Skeletal muscle satellite cell (primary cell): ENCODE measurements at regions not wholly inside any gene's neighbourhood (a gene's known extent, or its start where the extent isn't known, plus 50 kb on each side); places are given as distances from the start of the nearest gene placed in this dataset.

Source experiments
- H3K27me3 ChIP-seq: 2 replicates; pipeline ENCODE4 v1.7.0; 2013; ENCODE audit warnings: low read length; ENCODE audit not compliant: control insufficient read depth, insufficient read depth
- H3K36me3 ChIP-seq: 2 replicates; pipeline ENCODE4 v1.7.0; 2013; ENCODE audit warnings: mild to moderate bottlenecking, control low read depth, low read length; ENCODE audit not compliant: insufficient read depth
- H3K4me1 ChIP-seq: 2 replicates; pipeline ENCODE4 v1.7.0; 2013; ENCODE audit warnings: low read length; ENCODE audit not compliant: control insufficient read depth, insufficient read depth
- H3K4me2 ChIP-seq: 2 replicates; pipeline ENCODE4 v1.7.0; 2013; ENCODE audit warnings: mild to moderate bottlenecking, low read length
- H3K4me3 ChIP-seq: 2 replicates; pipeline ENCODE4 v1.7.0; 2013; ENCODE audit warnings: low read length
- H3K9ac ChIP-seq: 2 replicates; pipeline ENCODE4 v1.7.0; 2013; ENCODE audit warnings: mild to moderate bottlenecking, low read depth, low read length, moderate library complexity
- H3K9me3 ChIP-seq: replicated peaks from 2 replicates; pipeline ENCODE4 v1.7.0; 2013; ENCODE audit warnings: mild to moderate bottlenecking, control low read depth, low read length

DNA sequence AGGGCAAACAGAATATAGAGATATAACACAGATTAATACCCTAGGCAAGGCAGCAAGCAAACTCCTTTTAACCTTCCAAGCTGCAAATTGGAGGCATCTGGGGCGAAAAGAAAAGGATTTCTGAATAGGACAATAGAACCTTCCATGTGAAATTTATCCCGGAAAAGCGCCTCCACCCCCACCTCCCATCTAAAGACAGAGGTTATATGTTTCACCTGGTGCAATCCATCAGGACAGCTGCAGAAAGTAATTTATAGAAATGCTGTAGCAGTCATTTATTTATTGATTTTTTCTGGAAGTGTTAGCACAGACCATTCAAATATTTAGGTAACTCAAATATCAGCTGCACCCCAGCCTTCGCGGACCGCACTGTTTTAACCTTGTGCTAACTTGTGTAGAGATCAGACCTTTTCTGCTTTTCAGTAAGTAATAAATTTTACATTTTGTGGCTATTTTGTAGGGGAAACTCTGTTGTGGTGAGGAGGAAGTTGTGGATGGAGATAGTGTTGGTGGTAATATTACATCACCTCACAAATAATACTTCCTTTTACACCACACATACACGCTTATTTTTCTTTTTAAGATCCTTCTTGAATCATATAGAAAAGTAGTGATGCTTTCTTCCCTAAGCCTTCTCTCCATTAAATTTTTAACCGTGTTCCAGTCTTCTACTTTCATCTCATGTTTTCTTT is 919.3 kb upstream of the CDH2 start:
- Histone ChIP-seq H3K9ac (no peak overlapping the region), H3K27me3 (no peaks in the 10 kb centered on the region), H3K4me1 (no peaks in the 10 kb centered on the region), H3K4me2 (no peak overlapping the region), H3K36me3 (no peaks in the 10 kb centered on the region), H3K4me3 (no peak overlapping the region), H3K9me3 (no peaks in the 10 kb centered on the region)

DNA sequence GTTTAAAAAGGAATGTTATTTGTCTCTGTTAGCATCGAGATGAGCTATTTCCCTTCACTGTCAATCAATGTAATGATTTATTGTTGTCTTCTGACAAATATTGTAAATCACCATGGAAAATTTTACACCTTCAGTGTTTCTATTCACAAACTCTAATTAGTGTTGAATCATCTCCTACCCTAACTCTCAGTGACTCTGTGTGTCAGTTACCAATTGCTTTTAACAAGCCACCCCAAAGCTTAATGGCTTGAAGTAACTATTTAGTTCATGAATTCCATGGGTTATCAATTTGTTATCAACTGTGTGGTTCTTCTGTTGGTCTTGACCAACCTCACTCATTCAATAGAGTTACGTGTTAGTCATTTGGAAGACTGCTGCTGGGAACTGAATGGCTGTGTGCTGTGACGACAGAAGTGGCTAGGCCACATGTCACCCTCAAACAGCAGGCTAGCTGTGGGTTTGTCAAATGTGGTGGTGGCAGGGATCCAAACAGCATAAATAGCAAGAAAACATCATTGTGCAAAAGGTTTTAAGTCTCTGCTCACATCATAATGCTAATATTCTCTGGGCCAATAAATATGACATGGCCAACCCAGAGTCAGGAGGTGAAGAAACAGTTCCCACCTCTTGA is 910.8 kb upstream of the CDH2 start:
- no peaks in the 10 kb centered on the region for H3K9me3 ChIP-seq
- no peak overlapping the region for H3K4me2 ChIP-seq
- H3K36me3 ChIP-seq = no peaks in the 10 kb centered on the region
- H3K4me3 ChIP-seq = no peak overlapping the region
- H3K4me1 ChIP-seq = no peaks in the 10 kb centered on the region
- H3K27me3 ChIP-seq = no peaks in the 10 kb centered on the region
- H3K9ac ChIP-seq = no peak overlapping the region

DNA sequence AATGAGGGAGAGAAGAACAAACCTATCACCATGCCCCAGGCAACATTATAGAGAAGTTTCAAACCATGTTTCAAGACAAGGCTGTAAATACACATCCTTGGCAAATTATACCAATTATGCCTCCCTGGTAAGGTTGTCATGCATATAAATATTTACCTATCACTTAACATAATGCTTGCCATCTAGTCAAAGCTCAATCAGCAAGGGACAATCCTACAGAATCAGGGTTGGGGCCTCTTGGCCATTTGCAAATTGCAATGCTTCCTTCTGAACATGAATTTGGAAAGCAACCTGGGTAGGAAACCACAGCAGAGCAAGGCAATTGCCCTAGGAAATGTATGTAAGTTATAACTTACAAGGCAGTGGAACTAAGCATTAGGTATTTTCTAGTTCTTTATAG is 907.2 kb upstream of the CDH2 start:
- Histone ChIP-seq H3K27me3 (no peaks in the 10 kb centered on the region), H3K4me3 (no peak overlapping the region), H3K36me3 (no peaks in the 10 kb centered on the region), H3K9me3 (no peaks in the 10 kb centered on the region), H3K4me2 (no peak overlapping the region), H3K9ac (no peak overlapping the region), H3K4me1 (no peaks in the 10 kb centered on the region)

- H3K9me3 ChIP-seq = no peaks in the 10 kb centered on the region
- H3K4me2 ChIP-seq = peak overlapping the region; percentile 63
- no peaks in the 10 kb centered on the region for H3K27me3 ChIP-seq
- H3K4me1 ChIP-seq = no peaks in the 10 kb centered on the region
- no peak overlapping the region for H3K9ac ChIP-seq
- no peak overlapping the region for H3K4me3 ChIP-seq
- H3K36me3 ChIP-seq = no peaks in the 10 kb centered on the region
These were observed 906.6 kb upstream of the CDH2 start for GRCh38 chr18:29083545-29083944.

GRCh38 chr18:29080946-29081345 is 904.0 kb upstream of the CDH2 start:
- H3K4me3 ChIP-seq = no peak overlapping the region
- H3K4me1 ChIP-seq = no peaks in the 10 kb centered on the region
- H3K9me3 ChIP-seq = no peaks in the 10 kb centered on the region
- H3K27me3 ChIP-seq = no peaks in the 10 kb centered on the region
- no peak overlapping the region for H3K4me2 ChIP-seq
- no peaks in the 10 kb centered on the region for H3K36me3 ChIP-seq
- H3K9ac ChIP-seq = no peak overlapping the region

GRCh38 chr18:29078273-29078672 is 901.3 kb upstream of the CDH2 start:
- Histone ChIP-seq H3K4me3 (no peak overlapping the region), H3K4me1 (no peaks in the 10 kb centered on the region), H3K36me3 (no peaks in the 10 kb centered on the region), H3K9ac (no peak overlapping the region), H3K4me2 (no peak overlapping the region), H3K27me3 (no peaks in the 10 kb centered on the region), H3K9me3 (no peaks in the 10 kb centered on the region)

- H3K36me3 ChIP-seq = no peaks in the 10 kb centered on the region
- no peaks in the 10 kb centered on the region for H3K9me3 ChIP-seq
- H3K4me1 ChIP-seq = no peaks in the 10 kb centered on the region
- no peaks in the 10 kb centered on the region for H3K27me3 ChIP-seq
- no peak overlapping the region for H3K9ac ChIP-seq
- H3K4me3 ChIP-seq = no peak overlapping the region
- H3K4me2 ChIP-seq = no peak overlapping the region
These were observed 900.4 kb upstream of the CDH2 start for GRCh38 chr18:29077344-29077743.

DNA sequence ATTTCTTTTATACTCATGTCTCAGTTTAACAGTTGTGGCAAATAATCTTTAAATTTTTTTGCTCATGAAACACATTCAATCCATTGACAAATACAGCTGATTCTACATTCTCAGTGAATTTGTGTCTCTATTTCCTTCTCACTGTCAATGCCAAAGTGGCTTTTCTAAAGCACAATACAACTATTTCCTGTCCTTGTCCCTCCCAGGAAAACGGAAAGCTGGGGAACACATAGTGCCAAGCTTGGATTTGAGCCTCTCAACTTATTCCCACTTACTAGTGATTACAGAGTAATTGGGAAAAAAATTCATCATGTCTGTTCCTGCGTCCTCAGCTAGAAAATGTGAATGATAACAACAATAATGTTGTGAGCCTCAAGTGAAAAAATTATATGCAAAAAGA is 899.7 kb upstream of the CDH2 start:
- no peaks in the 10 kb centered on the region for H3K27me3 ChIP-seq
- no peaks in the 10 kb centered on the region for H3K4me1 ChIP-seq
- H3K36me3 ChIP-seq = no peaks in the 10 kb centered on the region
- no peaks in the 10 kb centered on the region for H3K9me3 ChIP-seq
- no peak overlapping the region for H3K4me3 ChIP-seq
- no peak overlapping the region for H3K4me2 ChIP-seq
- no peak overlapping the region for H3K9ac ChIP-seq

DNA sequence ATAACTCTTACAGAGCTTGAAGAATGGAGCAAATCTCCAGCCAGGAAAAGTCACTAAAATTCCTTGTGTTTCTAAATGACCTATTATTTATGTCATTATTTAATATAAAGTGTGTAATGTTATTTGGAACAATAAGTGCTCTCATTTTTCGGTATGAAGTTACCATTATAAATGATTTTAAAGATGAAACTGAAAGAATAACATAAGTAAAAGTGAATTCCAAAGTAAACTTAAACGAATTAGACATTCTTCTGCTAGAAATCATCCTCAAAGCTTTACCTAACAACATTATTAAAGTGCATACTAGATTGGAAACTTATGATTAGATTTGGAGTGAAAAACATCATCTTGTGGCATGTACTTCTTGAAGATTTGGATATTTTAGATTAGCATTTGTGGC is 897.2 kb upstream of the CDH2 start:
- no peak overlapping the region for H3K4me2 ChIP-seq
- H3K4me3 ChIP-seq = no peak overlapping the region
- no peaks in the 10 kb centered on the region for H3K9me3 ChIP-seq

DNA sequence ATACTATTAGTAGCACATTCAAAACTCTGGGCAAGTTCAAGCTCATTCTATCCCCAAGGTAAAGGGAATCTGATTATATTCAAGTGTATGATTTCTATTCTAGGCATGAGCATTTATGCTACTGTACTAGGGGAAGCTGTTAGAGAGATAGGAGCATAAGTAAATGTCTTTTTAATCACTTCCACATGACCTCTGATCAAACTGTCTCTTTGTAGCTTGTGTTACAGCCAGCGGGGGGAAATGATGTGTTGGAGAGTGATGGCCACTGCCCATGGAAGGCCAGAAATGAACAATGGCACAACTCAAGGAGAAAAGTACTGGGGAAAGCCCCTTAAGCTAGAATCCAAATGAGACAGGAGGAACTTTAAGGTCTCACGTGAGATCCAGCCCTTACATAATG is 894.9 kb upstream of the CDH2 start:
- Histone ChIP-seq H3K27me3 (no peaks in the 10 kb centered on the region), H3K4me2 (no peak overlapping the region), H3K36me3 (no peaks in the 10 kb centered on the region), H3K9ac (no peak overlapping the region), H3K4me3 (no peak overlapping the region), H3K4me1 (no peaks in the 10 kb centered on the region), H3K9me3 (no peaks in the 10 kb centered on the region)

More for the DNA sequence above, 897.2 kb upstream of the CDH2 start:
- Histone ChIP-seq H3K27me3 (no peaks in the 10 kb centered on the region), H3K36me3 (no peaks in the 10 kb centered on the region), H3K9ac (no peak overlapping the region), H3K4me1 (no peaks in the 10 kb centered on the region)

DNA sequence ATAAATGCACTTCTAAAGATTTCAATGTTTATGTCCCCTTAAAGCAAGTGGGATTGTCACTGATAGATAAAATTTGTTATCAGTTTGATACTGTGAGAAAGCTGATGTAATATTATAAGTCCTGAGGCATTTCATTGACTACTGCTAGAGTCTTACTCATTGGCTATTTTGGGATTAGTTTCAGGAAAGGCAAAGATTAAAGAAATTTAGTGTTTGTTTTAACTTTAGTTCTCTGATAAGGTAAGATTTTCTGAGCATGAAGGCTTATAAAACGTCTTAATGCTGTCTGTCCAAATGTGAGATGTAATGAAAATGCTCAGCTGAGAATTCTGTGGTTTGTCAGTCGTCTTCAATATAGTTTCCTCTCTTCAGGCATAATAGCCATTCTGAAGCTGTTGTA is 886.4 kb upstream of the CDH2 start:
- H3K4me1 ChIP-seq = no peaks in the 10 kb centered on the region
- no peak overlapping the region for H3K9ac ChIP-seq
- H3K4me3 ChIP-seq = no peak overlapping the region
- no peak overlapping the region for H3K4me2 ChIP-seq
- no peaks in the 10 kb centered on the region for H3K36me3 ChIP-seq
- H3K9me3 ChIP-seq = no peaks in the 10 kb centered on the region
- H3K27me3 ChIP-seq = no peaks in the 10 kb centered on the region

DNA sequence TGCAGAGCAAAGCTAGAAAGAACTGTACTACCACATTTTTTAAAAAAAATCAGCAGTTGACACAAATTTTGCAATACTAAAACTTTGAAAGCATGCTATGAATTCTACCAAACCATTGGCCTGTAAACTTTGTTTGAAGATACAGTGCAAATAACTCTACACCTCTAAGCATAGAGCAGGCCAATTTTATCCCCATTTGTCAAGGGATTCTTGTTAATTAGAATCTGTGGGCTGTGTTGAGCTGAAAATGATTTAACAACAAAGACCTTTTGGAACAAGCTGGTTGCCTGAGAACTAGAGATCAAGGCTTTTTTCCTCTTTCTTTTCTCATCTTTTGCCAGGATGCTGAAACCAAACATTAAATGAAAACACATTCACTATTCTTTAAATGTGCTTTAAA is 886.0 kb upstream of the CDH2 start:
- Histone ChIP-seq H3K4me1 (no peaks in the 10 kb centered on the region), H3K4me3 (no peak overlapping the region), H3K9ac (no peak overlapping the region), H3K4me2 (no peak overlapping the region), H3K9me3 (no peaks in the 10 kb centered on the region), H3K27me3 (no peaks in the 10 kb centered on the region), H3K36me3 (no peaks in the 10 kb centered on the region)
